CD4-positive, alpha-beta T cell treated with Interleukin-21 for 1 hour (primary cell): ENCODE measurements at regions not wholly inside any gene's neighbourhood (a gene's known extent, or its start where the extent isn't known, plus 50 kb on each side); places are given as distances from the start of the nearest gene placed in this dataset.
"Not testable (repeated sequence)": the region's sequence is repeated elsewhere in the genome, so short reads cannot be mapped to it uniquely, and the experiment has no call there.

Experiments used
- DNase-seq: peaks from one replicate; pipeline ENCODE4 v3.0.0-alpha.2; 2020

GRCh38 chr19:30245401-30246039 lies 126.7 kb upstream of the ZNF536 start:
- no peak for DNase-seq

GRCh38 chr19:30249911-30250310 lies 122.3 kb upstream of the ZNF536 start:
- DNase-seq: no peak

GRCh38 chr19:30252214-30252613 lies 120.0 kb upstream of the ZNF536 start:
- DNase-seq: no peak

- DNase-seq: no peak
Observed at GRCh38 chr19:30253581-30253996, 118.6 kb upstream of the ZNF536 start.

- DNase-seq: no peak
Observed at GRCh38 chr19:30254158-30254557, 118.0 kb upstream of the ZNF536 start.

GRCh38 chr19:30254789-30255188 lies 117.4 kb upstream of the ZNF536 start:
- DNase-seq: no peak

- DNase-seq: no peak
Observed at GRCh38 chr19:30255791-30256495, 116.2 kb upstream of the ZNF536 start.

- DNase-seq: no peak
Observed at GRCh38 chr19:30256496-30256850, 115.7 kb upstream of the ZNF536 start.

GRCh38 chr19:30263830-30264381 lies 108.3 kb upstream of the ZNF536 start:
- DNase-seq: no peak

GRCh38 chr19:30265918-30266317 lies 106.3 kb upstream of the ZNF536 start:
- not testable (repeated sequence) for DNase-seq

- DNase-seq: no peak
Observed at GRCh38 chr19:30266687-30267086, 105.5 kb upstream of the ZNF536 start.

- DNase-seq: no peak
Observed at GRCh38 chr19:30267332-30267731, 104.9 kb upstream of the ZNF536 start.

GRCh38 chr19:30268601-30269000 lies 103.6 kb upstream of the ZNF536 start:
- DNase-seq: no peak

GRCh38 chr19:30269638-30270037 lies 102.5 kb upstream of the ZNF536 start:
- no peak for DNase-seq

- DNase-seq: no peak
Observed at GRCh38 chr19:30271816-30272215, 100.4 kb upstream of the ZNF536 start.

- DNase-seq: no peak
Observed at GRCh38 chr19:30272554-30272953, 99.6 kb upstream of the ZNF536 start.

GRCh38 chr19:30273184-30273583 lies 99.0 kb upstream of the ZNF536 start:
- DNase-seq: no peak

- DNase-seq: no peak
Observed at GRCh38 chr19:30274987-30275386, 97.2 kb upstream of the ZNF536 start.

- no peak for DNase-seq
Observed at GRCh38 chr19:30276011-30276882, 95.9 kb upstream of the ZNF536 start.

- DNase-seq: no peak
Observed at GRCh38 chr19:30276883-30277280, 95.3 kb upstream of the ZNF536 start.

- no peak for DNase-seq
Observed at GRCh38 chr19:30277941-30278881, 94.0 kb upstream of the ZNF536 start.

- DNase-seq: no peak
Observed at GRCh38 chr19:30278882-30279254, 93.3 kb upstream of the ZNF536 start.
